Brain microvascular endothelial cell (primary cell): ENCODE measurements at regions not wholly inside any gene's neighbourhood (a gene's known extent, or its start where the extent isn't known, plus 50 kb on each side); places are given as distances from the start of the nearest gene placed in this dataset.
"Not testable (repeated sequence)": the region's sequence is repeated elsewhere in the genome, so short reads cannot be mapped to it uniquely, and the experiment has no call there.

Experiments
- DNase-seq: peaks from one replicate; pipeline ENCODE4 v3.0.0-alpha.2; 2020
- H3K27ac ChIP-seq: fragments of 250-450 bp; sonication (Bioruptor Pico); 2 replicates; pipeline ENCODE4 v1.5.1; 2020; ENCODE audit warnings: mild to moderate bottlenecking, moderate library complexity
- H3K27me3 ChIP-seq: fragments of 250-450 bp; sonication (Bioruptor Pico); replicated peaks from 2 replicates; pipeline ENCODE4 v1.5.1; 2020; ENCODE audit warnings: mild to moderate bottlenecking
- H3K36me3 ChIP-seq: fragments of 250-450 bp; sonication (Bioruptor Pico); replicated peaks from 2 replicates; pipeline ENCODE4 v1.5.1; 2020; ENCODE audit warnings: mild to moderate bottlenecking
- H3K4me3 ChIP-seq: 2 replicates; pipeline ENCODE4 v1.5.1; 2011; ENCODE audit warnings: low read depth, mild to moderate bottlenecking, control low read depth, low read length, moderate library complexity
- in situ Hi-C: cut with HindIII; loops from 2 replicates; pipeline ENCODE4 v1.10.0; 2017; ENCODE audit warnings: low sequenced_read_pairs, low pct_ligation_motif_present
- TF ChIP-seq, protein P1 (sequence below): IDR thresholded peaks from 2 replicates; pipeline ENCODE4 v1.5.1; 2011; ENCODE audit warnings: low read depth, mild to moderate bottlenecking, moderate library complexity, low read length, control low read depth, inconsistent platforms; ENCODE audit errors: missing control alignments

DNA sequence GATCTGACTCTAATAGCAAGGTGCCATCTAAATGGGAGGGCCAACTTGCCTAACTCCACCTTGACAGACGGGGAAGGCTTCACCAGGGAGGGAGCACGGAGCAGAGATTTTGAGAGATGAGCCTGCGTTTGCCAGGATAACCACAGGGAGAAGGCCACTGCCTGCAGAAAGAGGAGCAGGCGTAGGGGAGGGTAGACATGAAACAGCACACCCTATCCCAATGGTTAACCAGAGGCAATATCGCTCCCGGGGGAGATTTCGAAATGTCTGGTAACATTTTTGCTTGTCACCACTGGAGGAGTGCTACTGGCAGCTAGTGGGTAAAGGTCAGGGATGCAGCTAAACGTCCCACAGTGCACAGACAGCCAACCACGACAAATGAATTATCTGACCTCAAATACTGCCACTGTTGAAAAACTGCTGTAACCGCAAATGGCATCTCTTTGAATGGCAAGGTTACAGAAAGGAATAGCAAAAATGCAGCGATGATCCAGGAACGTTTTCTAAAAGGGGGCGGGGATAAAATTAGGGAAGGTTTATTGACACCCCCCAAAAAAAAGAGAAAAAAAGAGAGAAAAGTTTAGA, 126.0 kb upstream of the ATF7IP start:
- TF ChIP-seq, protein P1, sequence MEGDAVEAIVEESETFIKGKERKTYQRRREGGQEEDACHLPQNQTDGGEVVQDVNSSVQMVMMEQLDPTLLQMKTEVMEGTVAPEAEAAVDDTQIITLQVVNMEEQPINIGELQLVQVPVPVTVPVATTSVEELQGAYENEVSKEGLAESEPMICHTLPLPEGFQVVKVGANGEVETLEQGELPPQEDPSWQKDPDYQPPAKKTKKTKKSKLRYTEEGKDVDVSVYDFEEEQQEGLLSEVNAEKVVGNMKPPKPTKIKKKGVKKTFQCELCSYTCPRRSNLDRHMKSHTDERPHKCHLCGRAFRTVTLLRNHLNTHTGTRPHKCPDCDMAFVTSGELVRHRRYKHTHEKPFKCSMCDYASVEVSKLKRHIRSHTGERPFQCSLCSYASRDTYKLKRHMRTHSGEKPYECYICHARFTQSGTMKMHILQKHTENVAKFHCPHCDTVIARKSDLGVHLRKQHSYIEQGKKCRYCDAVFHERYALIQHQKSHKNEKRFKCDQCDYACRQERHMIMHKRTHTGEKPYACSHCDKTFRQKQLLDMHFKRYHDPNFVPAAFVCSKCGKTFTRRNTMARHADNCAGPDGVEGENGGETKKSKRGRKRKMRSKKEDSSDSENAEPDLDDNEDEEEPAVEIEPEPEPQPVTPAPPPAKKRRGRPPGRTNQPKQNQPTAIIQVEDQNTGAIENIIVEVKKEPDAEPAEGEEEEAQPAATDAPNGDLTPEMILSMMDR: peak; percentile 43
- H3K4me3 ChIP-seq: no peak overlapping the region
- H3K27ac ChIP-seq: no peak overlapping the region
- H3K36me3 ChIP-seq: no peaks in the 10 kb centered on the region
- DNase-seq: peak; percentile 31
- in situ Hi-C loops: no loop called here
- H3K27me3 ChIP-seq: no peaks in the 10 kb centered on the region

DNA sequence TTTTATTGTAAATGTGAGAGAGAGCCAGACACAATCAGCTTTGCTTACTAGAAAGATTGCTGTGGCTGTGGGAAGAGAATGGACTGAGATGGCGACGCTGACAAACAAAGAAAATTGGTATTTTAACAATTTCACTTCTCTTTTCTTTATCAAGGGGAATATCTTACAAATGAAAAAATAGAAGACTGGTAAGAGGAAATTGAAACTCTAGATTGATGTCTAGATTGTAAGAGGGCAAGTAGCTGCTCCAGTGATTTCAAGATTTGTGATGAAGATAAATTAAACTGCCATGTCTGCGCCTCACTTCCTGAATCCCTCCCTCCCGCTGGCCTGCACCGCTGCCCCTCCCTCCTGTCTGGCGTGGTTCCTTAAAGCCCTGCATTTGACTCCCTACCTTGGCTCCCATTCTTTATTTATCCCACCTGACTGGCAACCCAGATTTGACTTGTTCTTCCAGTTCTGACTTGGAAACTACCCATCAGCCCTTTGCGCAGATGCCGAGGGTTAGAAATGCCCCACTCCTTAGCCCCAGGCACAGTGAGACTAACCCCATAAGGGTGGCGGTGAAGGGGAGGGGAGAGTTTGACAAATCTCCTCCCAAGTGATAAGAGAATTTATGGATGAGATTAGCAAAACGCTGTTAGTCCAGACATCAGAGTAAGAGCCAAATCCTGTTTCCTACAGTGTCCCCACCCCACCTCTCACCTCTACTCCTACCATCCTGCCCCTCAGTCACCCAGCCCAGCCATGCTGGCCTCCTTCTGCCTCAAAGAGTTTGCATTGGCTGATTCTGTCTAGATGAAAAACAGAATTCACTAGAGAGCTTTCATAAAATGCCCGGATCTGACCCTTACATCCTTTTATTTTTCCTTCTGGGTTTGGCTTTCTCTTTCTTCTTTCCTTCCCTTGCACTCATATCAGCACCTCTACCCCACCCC, 125.3 kb upstream of the ATF7IP start:
- no peak for DNase-seq

DNA sequence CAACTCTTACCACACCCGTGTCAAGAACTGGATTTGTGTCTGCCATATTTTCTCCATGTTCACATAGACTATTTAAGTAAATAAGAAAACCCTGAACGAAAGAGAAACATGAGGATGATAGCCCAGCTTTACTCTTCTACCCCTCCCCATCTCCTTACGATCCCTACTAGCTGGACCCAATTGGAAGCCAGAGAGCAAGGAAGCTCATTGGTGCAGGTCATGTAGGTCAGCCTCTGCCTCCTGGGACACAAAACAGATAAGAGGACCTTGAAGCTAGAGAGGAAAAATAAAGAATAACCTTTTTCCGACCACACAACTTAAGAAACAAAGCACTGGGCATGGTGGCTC, 124.6 kb upstream of the ATF7IP start:
- DNase-seq: no peak
- in situ Hi-C loops: no loop called here
- no peaks in the 10 kb centered on the region for H3K36me3 ChIP-seq
- no peak overlapping the region for H3K27ac ChIP-seq
- H3K27me3 ChIP-seq: no peaks in the 10 kb centered on the region
- H3K4me3 ChIP-seq: no peak overlapping the region
- TF ChIP-seq, protein P1: no peak

More for the DNA sequence above, 125.3 kb upstream of the ATF7IP start:
- no peak overlapping the region for H3K4me3 ChIP-seq
- no peaks in the 10 kb centered on the region for H3K27me3 ChIP-seq
- H3K36me3 ChIP-seq: no peaks in the 10 kb centered on the region
- no peak overlapping the region for H3K27ac ChIP-seq
- TF ChIP-seq, protein P1: no peak
- in situ Hi-C loops: no loop called here

DNA sequence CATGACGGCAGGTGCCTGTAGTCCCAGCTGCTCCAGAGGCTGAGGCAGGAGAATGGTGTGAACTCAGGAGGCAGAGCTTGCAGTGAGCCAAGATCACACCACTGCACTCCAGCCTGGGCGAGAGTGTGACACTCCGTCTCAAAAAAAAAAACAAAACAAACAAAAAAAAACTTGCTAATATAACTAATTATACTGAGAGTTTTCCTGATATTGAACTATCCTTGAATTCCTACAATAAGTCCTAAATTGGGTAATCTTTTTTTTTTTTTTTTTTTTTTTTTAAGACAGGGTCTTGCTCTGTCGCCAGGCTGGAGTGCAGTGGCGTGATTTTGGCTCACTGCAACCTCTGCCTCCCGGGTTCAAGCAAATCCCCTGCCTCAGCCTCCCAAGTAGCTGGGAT, 122.7 kb upstream of the ATF7IP start:
- H3K36me3 ChIP-seq, H3K27me3 ChIP-seq, H3K4me3 ChIP-seq, DNase-seq, H3K27ac ChIP-seq, in situ Hi-C loops: not testable (repeated sequence)

DNA sequence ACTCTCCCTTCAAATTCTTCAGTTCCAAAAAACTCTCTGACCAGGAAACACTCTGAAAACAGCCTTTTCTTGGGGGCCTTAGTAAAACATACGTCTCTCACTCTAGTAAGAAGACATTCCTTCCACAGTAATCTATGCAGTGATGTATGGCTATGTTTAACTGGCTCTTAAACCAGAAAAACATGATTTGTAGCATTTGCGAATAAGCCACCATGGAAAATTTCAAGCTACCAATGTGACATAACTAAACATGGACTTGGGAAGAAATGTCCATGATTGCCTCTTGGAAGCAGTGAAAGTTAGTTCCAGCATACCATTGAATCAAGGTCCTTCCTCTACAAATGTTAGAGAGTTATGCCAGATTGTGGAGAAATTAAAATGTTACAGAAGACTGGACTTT, 121.5 kb upstream of the ATF7IP start:
- Histone ChIP-seq H3K4me3 (no peak overlapping the region), H3K36me3 (no peaks in the 10 kb centered on the region), H3K27ac (no peak overlapping the region), H3K27me3 (no peaks in the 10 kb centered on the region)
- DNase-seq: no peak
- TF ChIP-seq, protein P1: no peak
- in situ Hi-C loops: no loop called here

DNA sequence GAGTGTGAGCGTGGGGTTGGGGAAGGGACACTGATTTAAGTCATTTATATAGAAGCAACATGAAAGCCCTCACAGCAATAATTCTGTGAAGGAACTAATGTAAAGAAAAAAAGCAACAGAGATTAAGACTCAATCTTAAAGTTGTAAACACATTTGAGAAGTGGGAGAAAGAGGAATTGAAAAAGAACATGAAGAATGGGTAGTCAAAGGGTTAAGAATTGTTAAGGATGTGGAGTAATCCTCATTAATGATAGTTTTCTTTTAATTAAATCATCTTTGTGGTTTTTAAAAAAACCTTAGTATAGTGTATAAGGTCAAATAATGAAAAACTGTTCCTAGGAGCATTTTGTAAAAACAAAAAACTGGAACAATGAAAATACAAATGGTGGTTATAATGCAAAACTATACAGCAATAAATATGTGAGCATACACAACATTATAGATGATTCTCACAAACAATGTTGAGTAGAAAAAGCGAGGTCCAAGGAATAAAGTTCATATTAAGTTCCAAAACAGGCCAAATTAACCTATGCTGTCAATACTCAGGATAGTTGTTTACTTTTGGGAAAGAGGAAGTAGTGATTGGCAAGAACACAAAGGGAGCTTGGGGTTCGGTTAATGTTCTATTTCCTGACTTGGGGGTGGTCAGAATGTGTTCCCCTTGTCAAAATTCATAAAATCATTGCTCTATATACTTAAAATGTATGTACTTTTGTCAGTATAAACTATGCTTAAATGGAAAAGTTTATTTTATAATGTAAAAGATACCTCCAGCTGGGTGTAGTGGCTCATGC, 120.4 kb upstream of the ATF7IP start:
- H3K27me3 ChIP-seq: no peaks in the 10 kb centered on the region
- no peaks in the 10 kb centered on the region for H3K36me3 ChIP-seq
- TF ChIP-seq, protein P1: no peak
- no peak overlapping the region for H3K4me3 ChIP-seq
- H3K27ac ChIP-seq: no peak overlapping the region
- no peak for DNase-seq
- in situ Hi-C loops: no loop called here
